ENCODE measurements at regions not wholly inside any gene's neighbourhood (a gene's known extent, or its start where the extent isn't known, plus 50 kb on each side); places are given as distances from the start of the nearest gene placed in this dataset.

DNA sequence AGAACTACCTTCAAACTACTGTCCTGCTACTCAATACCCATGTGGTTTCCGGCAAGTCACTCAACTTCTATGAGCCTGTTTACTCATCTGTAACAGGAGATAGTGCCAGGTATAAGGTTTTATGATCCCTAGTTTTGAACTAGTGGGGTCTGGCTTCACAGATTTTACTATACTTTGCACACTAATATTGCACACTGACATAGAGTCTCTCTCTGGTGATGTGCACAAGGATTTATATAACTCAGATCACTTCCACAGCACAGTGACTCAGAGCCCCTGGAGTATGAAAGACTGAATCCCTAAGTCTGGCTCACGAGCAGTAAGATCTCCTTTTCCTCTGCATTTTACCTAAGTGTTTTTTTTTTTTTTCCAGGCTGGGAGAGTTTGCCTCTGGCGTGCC, 69.7 kb upstream of the SLC38A2 start:
- 93% methylated on average over 3 of the region's 3 CpGs; no CpG with 5 or more reads in 1 of the 2 experiments for WGBS, 2 experiments (ENCODE audit: insufficient coverage in 1 of 2, insufficient read length in 1 of 2)

GRCh38 chr12:46439793-46440511, 67.4 kb upstream of the SLC38A2 start:
- no peak overlapping the region for H3K4me3 ChIP-seq (ENCODE audit: low read length)
- no peaks in the 10 kb centered on the region for H3K9me3 ChIP-seq (ENCODE audit: control insufficient read depth, low read length)
- no peaks in the 10 kb centered on the region for H3K27me3 ChIP-seq (ENCODE audit: control insufficient read depth, insufficient read depth, low read length, poor library complexity, severe bottlenecking)
- Mint-ChIP-seq H3K9me3 (no peaks in the 10 kb centered on the region), H3K4me1 (peaks cover 21% of the 10 kb centered on the region), H3K27ac (no peak overlapping the region), H3K36me3 (ENCODE audit: low read depth) (no peaks in the 10 kb centered on the region), H3K4me3 (no peak overlapping the region), H3K27me3 (ENCODE audit: insufficient read depth) (no peaks in the 10 kb centered on the region)
- DNase-seq, result no peak
- H3K36me3 ChIP-seq (ENCODE audit: control insufficient read depth, insufficient read depth, low read length), result no peaks in the 10 kb centered on the region
- TF ChIP-seq, protein P1, sequence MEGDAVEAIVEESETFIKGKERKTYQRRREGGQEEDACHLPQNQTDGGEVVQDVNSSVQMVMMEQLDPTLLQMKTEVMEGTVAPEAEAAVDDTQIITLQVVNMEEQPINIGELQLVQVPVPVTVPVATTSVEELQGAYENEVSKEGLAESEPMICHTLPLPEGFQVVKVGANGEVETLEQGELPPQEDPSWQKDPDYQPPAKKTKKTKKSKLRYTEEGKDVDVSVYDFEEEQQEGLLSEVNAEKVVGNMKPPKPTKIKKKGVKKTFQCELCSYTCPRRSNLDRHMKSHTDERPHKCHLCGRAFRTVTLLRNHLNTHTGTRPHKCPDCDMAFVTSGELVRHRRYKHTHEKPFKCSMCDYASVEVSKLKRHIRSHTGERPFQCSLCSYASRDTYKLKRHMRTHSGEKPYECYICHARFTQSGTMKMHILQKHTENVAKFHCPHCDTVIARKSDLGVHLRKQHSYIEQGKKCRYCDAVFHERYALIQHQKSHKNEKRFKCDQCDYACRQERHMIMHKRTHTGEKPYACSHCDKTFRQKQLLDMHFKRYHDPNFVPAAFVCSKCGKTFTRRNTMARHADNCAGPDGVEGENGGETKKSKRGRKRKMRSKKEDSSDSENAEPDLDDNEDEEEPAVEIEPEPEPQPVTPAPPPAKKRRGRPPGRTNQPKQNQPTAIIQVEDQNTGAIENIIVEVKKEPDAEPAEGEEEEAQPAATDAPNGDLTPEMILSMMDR (conservative IDR thresholded peaks at IDR 0.05), result no peak
- H3K4me1 ChIP-seq (ENCODE audit: control insufficient read depth, insufficient read depth, low read length), result no peaks in the 10 kb centered on the region
- H3K27ac ChIP-seq (ENCODE audit: low read depth, low read length), result no peak overlapping the region
- H3K9ac ChIP-seq (ENCODE audit: extremely low read depth, low read length, poor library complexity, severe bottlenecking), result no peak overlapping the region
- WGBS, 2 experiments (ENCODE audit: insufficient coverage in 1 of 2, insufficient read length in 1 of 2), result 94 to 95% methylated on average over 5 of the region's 5 CpGs

More for the DNA sequence above, 69.7 kb upstream of the SLC38A2 start:
- no peaks in the 10 kb centered on the region for H3K27me3 Mint-ChIP-seq (ENCODE audit: insufficient read depth)
- H3K9me3 Mint-ChIP-seq, result no peaks in the 10 kb centered on the region
- no peak overlapping the region for H3K27ac ChIP-seq (ENCODE audit: low read depth, low read length)
- no peaks in the 10 kb centered on the region for H3K36me3 ChIP-seq (ENCODE audit: control insufficient read depth, insufficient read depth, low read length)
- no peaks in the 10 kb centered on the region for H3K27me3 ChIP-seq (ENCODE audit: control insufficient read depth, insufficient read depth, low read length, poor library complexity, severe bottlenecking)
- no peak overlapping the region for H3K9ac ChIP-seq (ENCODE audit: extremely low read depth, low read length, poor library complexity, severe bottlenecking)
- no peak overlapping the region for H3K4me3 ChIP-seq (ENCODE audit: low read length)
- no peaks in the 10 kb centered on the region for H3K9me3 ChIP-seq (ENCODE audit: control insufficient read depth, low read length)
- no peaks in the 10 kb centered on the region for H3K4me1 ChIP-seq (ENCODE audit: control insufficient read depth, insufficient read depth, low read length)
- TF ChIP-seq, protein P1 (conservative IDR thresholded peaks at IDR 0.05), result no peak
- H3K4me3 Mint-ChIP-seq, result no peak overlapping the region
- peaks cover 21% of the 10 kb centered on the region for H3K4me1 Mint-ChIP-seq
- H3K36me3 Mint-ChIP-seq (ENCODE audit: low read depth), result no peaks in the 10 kb centered on the region
- DNase-seq, result no peak
- no peak overlapping the region for H3K27ac Mint-ChIP-seq

- Histone ChIP-seq H3K9me3 (ENCODE audit: control insufficient read depth, low read length) (no peaks in the 10 kb centered on the region), H3K36me3 (ENCODE audit: control insufficient read depth, insufficient read depth, low read length) (no peaks in the 10 kb centered on the region), H3K4me3 (ENCODE audit: low read length) (no peak overlapping the region), H3K27ac (ENCODE audit: low read depth, low read length) (no peak overlapping the region), H3K4me1 (ENCODE audit: control insufficient read depth, insufficient read depth, low read length) (no peaks in the 10 kb centered on the region), H3K27me3 (ENCODE audit: control insufficient read depth, insufficient read depth, low read length, poor library complexity, severe bottlenecking) (no peaks in the 10 kb centered on the region), H3K9ac (ENCODE audit: extremely low read depth, low read length, poor library complexity, severe bottlenecking) (no peak overlapping the region)
- Mint-ChIP-seq H3K27ac (no peak overlapping the region), H3K4me3 (no peak overlapping the region), H3K4me1 (peaks cover 18% of the 10 kb centered on the region), H3K36me3 (ENCODE audit: low read depth) (no peaks in the 10 kb centered on the region), H3K9me3 (no peaks in the 10 kb centered on the region), H3K27me3 (ENCODE audit: insufficient read depth) (no peaks in the 10 kb centered on the region)
- DNase-seq, result no peak
- WGBS, 2 experiments (ENCODE audit: insufficient coverage in 1 of 2, insufficient read length in 1 of 2), result 92 to 93% methylated on average over 7 of the region's 7 CpGs
- TF ChIP-seq, protein P1 (conservative IDR thresholded peaks at IDR 0.05), result no peak
Measured at GRCh38 chr12:46438719-46439319, 66.2 kb upstream of the SLC38A2 start.
